GM18505 (cell line): ENCODE measurements at regions not wholly inside any gene's neighbourhood (a gene's known extent, or its start where the extent isn't known, plus 50 kb on each side); places are given as distances from the start of the nearest gene placed in this dataset.

Experiments used
- ATAC-seq: cut with Tn5 transposase; IDR thresholded peaks from one replicate; pipeline ENCODE4 v1.9.1; 2021; ENCODE audit not compliant: unreplicated experiment
- POLR2A ChIP-seq: IDR thresholded peaks from 4 replicates; pipeline ENCODE4 v1.6.1; 2011; ENCODE audit warnings: borderline replicate concordance; ENCODE audit not compliant: insufficient read depth, insufficient read length; ENCODE audit errors: extremely low read depth

- TF ChIP-seq POLR2A: no peak
- ATAC-seq: no peak
Measured at GRCh38 chr2:41119489-41119888, 667.6 kb upstream of the SLC8A1 start.

- TF ChIP-seq POLR2A: no peak
Measured at GRCh38 chr2:41123341-41123740, 671.5 kb upstream of the SLC8A1 start.

DNA sequence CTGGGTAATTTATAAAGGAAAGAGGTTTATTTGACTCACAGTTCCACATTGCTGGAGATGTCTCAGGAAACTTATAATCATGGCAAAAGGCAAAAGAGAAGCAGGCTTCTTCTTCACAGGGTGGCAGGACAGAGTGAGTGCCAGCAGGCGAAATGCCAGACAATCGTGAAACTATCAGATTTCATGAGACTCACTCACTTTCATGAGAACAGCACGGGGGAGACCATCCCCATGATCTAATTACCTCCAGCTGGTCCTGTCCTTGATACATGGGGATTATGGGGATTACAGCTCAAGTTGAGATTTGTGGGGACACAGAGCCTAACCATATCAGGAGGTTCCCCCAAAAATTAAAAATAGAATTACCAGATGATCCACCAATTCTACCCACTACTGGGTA, 675.5 kb upstream of the SLC8A1 start:
- no peak for ATAC-seq
- no peak for TF ChIP-seq POLR2A

More at GRCh38 chr2:41123341-41123740, 671.5 kb upstream of the SLC8A1 start:
- ATAC-seq: no peak

GRCh38 chr2:41129988-41130387, 678.1 kb upstream of the SLC8A1 start:
- ATAC-seq: no peak
- TF ChIP-seq POLR2A: no peak

GRCh38 chr2:41137031-41137430, 685.1 kb upstream of the SLC8A1 start:
- TF ChIP-seq POLR2A: no peak

DNA sequence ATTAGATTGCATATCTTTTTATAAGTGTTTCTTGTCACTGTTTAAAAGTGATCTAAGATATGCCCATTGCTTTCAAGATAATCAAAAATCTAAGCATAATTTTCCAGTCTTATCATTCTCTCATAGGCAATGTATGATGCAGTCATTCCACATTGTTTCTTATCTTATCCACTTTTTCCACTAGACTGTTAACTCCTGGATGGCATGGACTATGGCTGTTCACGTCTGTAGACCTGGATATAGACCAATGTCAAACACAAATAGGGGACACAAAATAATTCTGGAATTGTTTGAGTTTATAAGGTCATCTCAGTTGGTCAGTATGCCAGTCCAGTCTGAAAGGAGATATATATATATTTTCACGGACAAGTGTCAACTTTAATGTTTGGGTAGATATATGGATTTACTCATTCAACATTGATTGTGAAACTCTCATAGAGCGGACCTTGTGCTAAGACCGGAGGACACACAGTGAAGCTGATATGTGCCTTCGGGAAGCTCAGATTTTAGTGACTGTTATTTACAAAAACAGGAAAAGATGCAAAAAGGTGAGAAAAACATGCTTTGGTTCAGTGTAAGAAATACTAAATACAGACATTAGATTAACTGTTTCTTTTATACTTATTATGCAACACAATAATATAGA, 689.4 kb upstream of the SLC8A1 start:
- no peak for TF ChIP-seq POLR2A
- no peak for ATAC-seq

More at GRCh38 chr2:41137031-41137430, 685.1 kb upstream of the SLC8A1 start:
- no peak for ATAC-seq

- no peak for TF ChIP-seq POLR2A
- ATAC-seq: no peak
Measured at GRCh38 chr2:41142478-41142877, 690.6 kb upstream of the SLC8A1 start.

DNA sequence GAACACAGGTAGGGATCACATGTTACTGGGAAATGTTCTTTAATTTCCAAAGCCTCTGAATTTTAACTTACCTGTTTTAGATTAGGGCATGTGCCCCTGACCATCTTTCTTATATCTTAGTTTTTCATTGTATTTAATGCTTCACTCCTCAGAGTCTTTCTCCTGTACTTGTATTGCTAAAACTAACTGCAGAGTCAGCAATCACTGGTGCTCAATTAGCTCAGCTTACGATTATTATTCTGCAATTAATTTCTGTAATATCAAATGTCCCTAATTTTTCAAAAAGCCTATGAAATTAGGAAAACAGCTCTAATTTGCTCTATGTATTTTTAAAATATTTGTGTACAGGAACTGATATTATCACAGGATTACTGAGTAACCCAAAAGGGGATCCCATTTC, 693.2 kb upstream of the SLC8A1 start:
- no peak for ATAC-seq
- TF ChIP-seq POLR2A: no peak

DNA sequence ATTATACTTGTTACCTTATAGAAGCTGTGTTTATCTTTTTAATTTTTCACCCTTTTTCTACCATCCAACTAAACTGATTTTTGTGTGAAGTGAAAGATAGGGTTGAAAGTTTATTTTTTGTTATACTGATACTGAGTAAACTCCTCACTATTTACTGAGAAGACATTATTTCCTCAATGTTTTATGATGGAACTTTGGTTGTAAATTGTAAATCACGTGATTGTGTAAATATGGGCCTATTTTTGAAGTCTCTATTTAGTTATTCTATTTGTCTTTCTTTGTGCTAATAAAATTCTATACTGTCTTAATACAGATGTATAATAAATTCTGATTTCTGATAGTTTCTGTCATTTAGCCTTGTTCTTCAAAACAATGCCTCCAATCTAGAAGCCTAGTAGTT, 697.2 kb upstream of the SLC8A1 start:
- ATAC-seq: no peak
- TF ChIP-seq POLR2A: no peak

DNA sequence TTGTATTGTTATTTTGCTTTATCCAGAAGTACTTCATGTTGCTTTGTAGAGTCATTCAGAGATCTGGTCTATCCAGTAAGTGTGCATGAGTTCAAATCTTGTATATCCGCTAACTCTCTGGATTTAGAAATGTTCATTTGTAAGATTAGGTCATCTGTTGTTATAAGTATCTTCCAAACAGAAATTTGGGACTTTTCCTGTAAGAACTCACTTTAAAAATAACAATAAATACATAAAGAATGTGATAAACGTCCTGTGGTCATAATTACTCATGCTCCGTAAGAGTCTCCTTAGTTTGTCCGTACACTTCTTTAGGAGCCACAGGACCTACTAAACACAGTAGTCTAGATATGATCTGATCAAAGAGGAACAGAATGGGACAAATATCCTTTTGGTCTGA, 699.9 kb upstream of the SLC8A1 start:
- TF ChIP-seq POLR2A: no peak
- no peak for ATAC-seq

GRCh38 chr2:41152318-41152717, 700.4 kb upstream of the SLC8A1 start:
- no peak for TF ChIP-seq POLR2A
- ATAC-seq: no peak

DNA sequence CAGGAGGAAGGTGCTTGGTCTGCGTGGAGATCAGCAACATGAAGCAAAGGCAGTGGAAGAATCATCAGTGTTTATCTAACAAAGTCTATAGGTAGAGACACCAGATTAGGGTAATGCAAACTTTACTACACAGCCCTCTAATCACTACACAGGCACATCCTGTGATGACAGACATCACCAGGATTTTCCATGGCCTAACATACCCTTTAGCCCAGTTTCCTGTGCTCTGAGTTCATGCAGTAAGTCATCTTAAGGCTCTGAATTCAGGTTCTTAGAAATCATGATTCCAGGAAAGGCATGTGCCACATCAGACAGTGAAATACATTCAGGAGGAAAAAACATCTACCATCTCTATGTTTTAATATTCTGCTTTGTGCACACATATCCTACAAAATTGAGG, 708.5 kb upstream of the SLC8A1 start:
- no peak for ATAC-seq
- TF ChIP-seq POLR2A: no peak

- no peak for TF ChIP-seq POLR2A
- ATAC-seq: no peak
Measured at GRCh38 chr2:41167014-41167413, 715.1 kb upstream of the SLC8A1 start.

DNA sequence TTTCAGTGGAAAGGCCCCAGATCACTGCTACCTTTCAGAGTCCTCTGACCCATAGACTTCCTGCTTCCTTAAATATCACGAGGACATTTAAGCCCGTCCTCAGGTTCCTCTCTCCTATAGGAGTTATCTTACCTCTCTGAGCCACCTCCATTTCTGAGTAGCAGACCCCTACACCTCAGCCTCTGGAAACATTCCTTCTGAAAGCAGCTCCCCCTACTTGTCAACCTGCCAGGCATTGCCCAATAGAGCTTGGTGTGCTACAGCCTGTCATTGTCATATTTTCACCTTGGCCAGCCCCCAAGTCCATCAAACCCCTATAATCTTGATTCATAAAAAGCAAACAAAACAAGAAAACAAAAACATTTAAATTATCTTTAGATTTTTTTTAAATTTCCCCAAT, 717.9 kb upstream of the SLC8A1 start:
- ATAC-seq: no peak
- TF ChIP-seq POLR2A: no peak

DNA sequence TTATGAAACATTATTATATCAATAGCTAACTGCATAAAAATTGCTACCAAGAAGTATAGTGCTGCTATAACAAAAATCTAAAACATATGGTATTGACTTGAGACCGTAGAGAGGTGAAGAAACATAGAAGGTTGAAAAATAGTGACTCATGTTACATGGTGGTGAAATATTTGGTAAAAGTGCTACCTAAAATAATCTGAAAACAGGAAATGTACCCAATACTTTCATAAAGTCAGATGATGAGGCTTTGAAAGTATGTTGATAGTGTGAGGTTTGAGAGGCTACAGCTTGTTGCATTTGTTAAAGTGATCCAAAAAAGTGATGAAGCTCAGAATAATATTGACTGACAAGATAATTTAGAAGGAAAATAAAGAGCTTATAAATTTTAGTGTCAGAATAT, 718.7 kb upstream of the SLC8A1 start:
- TF ChIP-seq POLR2A: no peak
- no peak for ATAC-seq
